ENCODE measurements at regions not wholly inside any gene's neighbourhood (a gene's known extent, or its start where the extent isn't known, plus 50 kb on each side); places are given as distances from the start of the nearest gene placed in this dataset.

- intact Hi-C loops (cut with DNase I, micrococcal nuclease): no loop called here
- no peak for TF ChIP-seq CTCF (IDR thresholded peaks at IDR 0.05)
- no peaks in the 10 kb centered on the region for H3K36me3 ChIP-seq (ENCODE audit: low read depth)
- DNase-seq (no peak), ATAC-seq (no peak)
- H3K9me3 ChIP-seq: no peaks in the 10 kb centered on the region
- H3K4me3 ChIP-seq: no peak overlapping the region
- peaks cover 3% of the 10 kb centered on the region for H3K4me1 ChIP-seq (ENCODE audit: low read depth)
Observed at GRCh38 chr17:73785496-73785895, 141.3 kb upstream of the SDK2 start.

- TF ChIP-seq CTCF (IDR thresholded peaks at IDR 0.05): no peak
- no peaks in the 10 kb centered on the region for H3K9me3 ChIP-seq
- no peaks in the 10 kb centered on the region for H3K36me3 ChIP-seq (ENCODE audit: low read depth)
- intact Hi-C loops (cut with DNase I, micrococcal nuclease): no loop called here
- no peak overlapping the region for H3K4me3 ChIP-seq
- ATAC-seq (peak; percentile 97), DNase-seq (peak; percentile 80 to 84 (median 81))
- H3K4me1 ChIP-seq (ENCODE audit: low read depth): peaks cover 3% of the 10 kb centered on the region
Observed at GRCh38 chr17:73785958-73786743, 141.9 kb upstream of the SDK2 start.

- intact Hi-C loops (cut with DNase I, micrococcal nuclease): no loop called here
- DNase-seq (no peak), ATAC-seq (no peak)
- peaks cover 3% of the 10 kb centered on the region for H3K4me1 ChIP-seq (ENCODE audit: low read depth)
- no peaks in the 10 kb centered on the region for H3K36me3 ChIP-seq (ENCODE audit: low read depth)
- TF ChIP-seq CTCF (IDR thresholded peaks at IDR 0.05): no peak
- H3K4me3 ChIP-seq: no peak overlapping the region
- H3K9me3 ChIP-seq: no peaks in the 10 kb centered on the region
Observed at GRCh38 chr17:73787076-73788059, 143.1 kb upstream of the SDK2 start.

- Histone ChIP-seq H3K4me3 (no peak overlapping the region), H3K4me1 (ENCODE audit: low read depth) (peaks cover 3% of the 10 kb centered on the region), H3K36me3 (ENCODE audit: low read depth) (no peaks in the 10 kb centered on the region), H3K9me3 (no peaks in the 10 kb centered on the region)
- TF ChIP-seq CTCF (IDR thresholded peaks at IDR 0.05): no peak
- no peak for ATAC-seq
- intact Hi-C loops (cut with DNase I, micrococcal nuclease): no loop called here
- no peak for DNase-seq
Observed at GRCh38 chr17:73788111-73788510, 143.9 kb upstream of the SDK2 start.

- intact Hi-C loops (cut with DNase I, micrococcal nuclease): no loop called here
- no peak for ATAC-seq
Observed at GRCh38 chr17:73791121-73791520, 146.9 kb upstream of the SDK2 start.

More at GRCh38 chr17:73791121-73791520, 146.9 kb upstream of the SDK2 start:
- H3K4me1 ChIP-seq (ENCODE audit: low read depth): no peaks in the 10 kb centered on the region
- no peak for DNase-seq
- TF ChIP-seq CTCF (IDR thresholded peaks at IDR 0.05): no peak
- H3K9me3 ChIP-seq: no peaks in the 10 kb centered on the region
- no peaks in the 10 kb centered on the region for H3K36me3 ChIP-seq (ENCODE audit: low read depth)
- no peak overlapping the region for H3K4me3 ChIP-seq
